ENCODE measurements at regions not wholly inside any gene's neighbourhood (a gene's known extent, or its start where the extent isn't known, plus 50 kb on each side); places are given as distances from the start of the nearest gene placed in this dataset.

- TF ChIP-seq CBFB (CRISPR knock-in tag; IDR thresholded peaks at IDR 0.05; ENCODE audit: low read depth) (no peak), ZBTB43 (CRISPR knock-in tag; IDR thresholded peaks at IDR 0.05) (no peak), CTCF (IDR thresholded peaks at IDR 0.05) (no peak)
Measured at GRCh38 chr19:30667746-30668145, 295.6 kb downstream of the ZNF536 start.
